ENCODE measurements at regions not wholly inside any gene's neighbourhood (a gene's known extent, or its start where the extent isn't known, plus 50 kb on each side); places are given as distances from the start of the nearest gene placed in this dataset.
A peak's percentile ranks its signal among the peaks of the same experiment; 100 is the strongest.

GRCh38 chr12:13503094-13503835 lies 306.7 kb downstream of the EMP1 start:
- H3K79me2 ChIP-seq (ENCODE audit: control insufficient read depth, insufficient read depth, low read length, poor library complexity) = no peaks in the 10 kb centered on the region
- WGBS (ENCODE audit: extremely low coverage, insufficient coverage, insufficient read length) = no CpG with 5 or more reads among the region's 2 CpGs
- H2BK12ac ChIP-seq (ENCODE audit: low read length) = no peak overlapping the region
- H4K8ac ChIP-seq (ENCODE audit: low read depth, low read length) = no peak overlapping the region
- H3K9me3 ChIP-seq (ENCODE audit: insufficient read depth, low read depth, low read length) = no peaks in the 10 kb centered on the region
- no peak overlapping the region for H3K23ac ChIP-seq (ENCODE audit: low read length)
- H3K14ac ChIP-seq (ENCODE audit: low read length) = no peak overlapping the region
- H3K27ac ChIP-seq (ENCODE audit: low read depth, low read length) = no peak overlapping the region
- H4K12ac ChIP-seq (ENCODE audit: low read depth, low read length) = no peak overlapping the region
- H3K18ac ChIP-seq (ENCODE audit: low read length) = no peak overlapping the region
- H3K36me3 ChIP-seq (ENCODE audit: control insufficient read depth in 1 of 2, insufficient read depth in 2 of 2, low read length in 2 of 2) = no peaks in the 10 kb centered on the region
- H3K9ac ChIP-seq (ENCODE audit: low read length) = no peak overlapping the region
- no peak overlapping the region for H3K4me3 ChIP-seq (ENCODE audit: low read depth, low read length)
- no peak overlapping the region for H4K91ac ChIP-seq (ENCODE audit: low read depth, low read length)
- H3K4ac ChIP-seq (ENCODE audit: low read depth, low read length) = no peak overlapping the region
- H3K27me3 ChIP-seq (ENCODE audit: insufficient read depth, low read length) = no peaks in the 10 kb centered on the region
- peak; percentile 68 to 79 for DNase-seq
- no peak overlapping the region for H2BK120ac ChIP-seq (ENCODE audit: insufficient read depth, low read length, poor library complexity)
- no peak overlapping the region for H2AK5ac ChIP-seq (ENCODE audit: low read length)
- H2BK5ac ChIP-seq (ENCODE audit: low read depth, low read length, poor library complexity) = no peak overlapping the region
- H3K4me2 ChIP-seq (ENCODE audit: low read length) = no peak overlapping the region
- H2AFZ ChIP-seq (ENCODE audit: insufficient read depth, low read length, poor library complexity) = no peak overlapping the region
- H3K79me1 ChIP-seq (ENCODE audit: low read length) = no peaks in the 10 kb centered on the region
- H3K4me1 ChIP-seq (ENCODE audit: control insufficient read depth in 1 of 2, insufficient read depth in 2 of 2, low read length in 2 of 2) = peaks cover 0 to 1% of the 10 kb centered on the region in 2 experiments

DNA sequence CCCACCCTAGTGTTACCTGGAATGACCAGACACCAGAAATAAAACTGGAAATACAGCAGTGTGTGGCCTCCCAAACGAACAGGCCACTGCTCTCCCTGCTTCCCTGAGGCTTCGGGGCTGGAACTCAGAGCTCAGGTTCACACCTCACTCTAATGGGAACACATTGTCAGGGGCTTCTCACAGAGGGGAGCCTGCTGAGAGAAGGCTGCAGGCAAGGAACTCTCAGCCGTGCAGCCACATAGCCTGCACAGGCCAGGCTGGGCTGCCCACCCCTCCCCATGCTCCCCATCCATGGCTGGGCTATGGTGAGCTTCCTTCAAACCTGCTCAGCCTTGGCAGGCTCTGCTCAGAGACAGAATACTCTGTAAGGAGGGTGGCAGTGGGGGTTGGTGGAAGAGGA lies 302.5 kb downstream of the EMP1 start:
- Histone ChIP-seq H3K36me3 (ENCODE audit: control insufficient read depth in 1 of 2, insufficient read depth in 2 of 2, low read length in 2 of 2) (no peaks in the 10 kb centered on the region), H3K79me1 (ENCODE audit: low read length) (no peaks in the 10 kb centered on the region), H2AK5ac (ENCODE audit: low read length) (no peak overlapping the region), H4K91ac (ENCODE audit: low read depth, low read length) (no peak overlapping the region), H3K27ac (ENCODE audit: low read depth, low read length) (no peak overlapping the region), H2AFZ (ENCODE audit: insufficient read depth, low read length, poor library complexity) (no peak overlapping the region), H3K9ac (ENCODE audit: low read length) (no peak overlapping the region), H3K4me1 (ENCODE audit: control insufficient read depth in 1 of 2, insufficient read depth in 2 of 2, low read length in 2 of 2) (no peaks in the 10 kb centered on the region), H2BK5ac (ENCODE audit: low read depth, low read length, poor library complexity) (no peak overlapping the region), H4K8ac (ENCODE audit: low read depth, low read length) (no peak overlapping the region), H3K4me2 (ENCODE audit: low read length) (no peak overlapping the region), H2BK12ac (ENCODE audit: low read length) (no peak overlapping the region), H4K12ac (ENCODE audit: low read depth, low read length) (no peak overlapping the region), H2BK120ac (ENCODE audit: insufficient read depth, low read length, poor library complexity) (no peak overlapping the region), H3K4me3 (ENCODE audit: low read depth, low read length) (no peak overlapping the region), H3K18ac (ENCODE audit: low read length) (no peak overlapping the region), H3K4ac (ENCODE audit: low read depth, low read length) (no peak overlapping the region), H3K9me3 (ENCODE audit: insufficient read depth, low read depth, low read length) (no peaks in the 10 kb centered on the region), H3K14ac (ENCODE audit: low read length) (no peak overlapping the region), H3K27me3 (ENCODE audit: insufficient read depth, low read length) (no peaks in the 10 kb centered on the region), H3K23ac (ENCODE audit: low read length) (no peak overlapping the region), H3K79me2 (ENCODE audit: control insufficient read depth, insufficient read depth, low read length, poor library complexity) (no peaks in the 10 kb centered on the region)
- DNase-seq = no peak
- WGBS (ENCODE audit: extremely low coverage, insufficient coverage, insufficient read length) = no CpG with 5 or more reads among the region's 3 CpGs

DNA sequence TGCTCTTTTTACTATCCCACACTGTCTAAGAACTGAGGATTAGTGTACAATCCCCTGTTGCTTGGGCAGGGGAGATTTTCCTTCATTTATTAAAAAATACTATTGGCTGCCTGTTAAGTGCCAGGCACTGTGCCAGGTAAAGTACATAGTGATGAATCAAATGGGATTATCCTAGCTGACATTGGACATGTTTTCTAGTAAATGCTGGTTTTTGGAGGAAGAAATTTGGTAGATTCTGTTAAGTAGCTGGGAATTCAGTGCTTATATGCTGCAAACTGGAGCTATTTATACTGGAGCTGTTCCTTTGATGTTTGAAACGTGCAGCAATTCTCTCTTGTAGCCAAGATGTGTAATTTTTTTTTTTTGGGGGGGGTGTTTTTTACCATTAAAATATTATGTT lies 299.6 kb downstream of the EMP1 start:
- no CpG with 5 or more reads among the region's 1 CpG for WGBS (ENCODE audit: extremely low coverage, insufficient coverage, insufficient read length)
- H3K18ac ChIP-seq (ENCODE audit: low read length) = no peak overlapping the region
- no peak overlapping the region for H3K23ac ChIP-seq (ENCODE audit: low read length)

GRCh38 chr12:13489246-13489645 lies 292.7 kb downstream of the EMP1 start:
- Histone ChIP-seq H2AK5ac (ENCODE audit: low read length) (no peak overlapping the region), H3K36me3 (ENCODE audit: control insufficient read depth in 1 of 2, insufficient read depth in 2 of 2, low read length in 2 of 2) (no peaks in the 10 kb centered on the region), H4K91ac (ENCODE audit: low read depth, low read length) (no peak overlapping the region), H3K27me3 (ENCODE audit: insufficient read depth, low read length) (no peaks in the 10 kb centered on the region), H2AFZ (ENCODE audit: insufficient read depth, low read length, poor library complexity) (no peak overlapping the region), H3K79me2 (ENCODE audit: control insufficient read depth, insufficient read depth, low read length, poor library complexity) (no peaks in the 10 kb centered on the region), H3K9ac (ENCODE audit: low read length) (no peak overlapping the region), H3K4me3 (ENCODE audit: low read depth, low read length) (no peak overlapping the region), H2BK120ac (ENCODE audit: insufficient read depth, low read length, poor library complexity) (no peak overlapping the region), H3K14ac (ENCODE audit: low read length) (no peak overlapping the region), H3K79me1 (ENCODE audit: low read length) (no peaks in the 10 kb centered on the region), H3K23ac (ENCODE audit: low read length) (no peak overlapping the region), H3K9me3 (ENCODE audit: insufficient read depth, low read depth, low read length) (no peaks in the 10 kb centered on the region), H2BK12ac (ENCODE audit: low read length) (no peak overlapping the region), H3K27ac (ENCODE audit: low read depth, low read length) (no peak overlapping the region), H3K18ac (ENCODE audit: low read length) (no peak overlapping the region), H4K12ac (ENCODE audit: low read depth, low read length) (no peak overlapping the region), H3K4me1 (ENCODE audit: control insufficient read depth in 1 of 2, insufficient read depth in 2 of 2, low read length in 2 of 2) (no peaks in the 10 kb centered on the region), H3K4me2 (ENCODE audit: low read length) (no peak overlapping the region), H2BK5ac (ENCODE audit: low read depth, low read length, poor library complexity) (no peak overlapping the region), H4K8ac (ENCODE audit: low read depth, low read length) (no peak overlapping the region), H3K4ac (ENCODE audit: low read depth, low read length) (no peak overlapping the region)
- no peak for DNase-seq
- no CpG with 5 or more reads among the region's 4 CpGs for WGBS (ENCODE audit: extremely low coverage, insufficient coverage, insufficient read length)

More for the DNA sequence above, 299.6 kb downstream of the EMP1 start:
- Histone ChIP-seq H4K12ac (ENCODE audit: low read depth, low read length) (no peak overlapping the region), H4K91ac (ENCODE audit: low read depth, low read length) (no peak overlapping the region), H3K9me3 (ENCODE audit: insufficient read depth, low read depth, low read length) (no peaks in the 10 kb centered on the region), H2AK5ac (ENCODE audit: low read length) (no peak overlapping the region), H3K27me3 (ENCODE audit: insufficient read depth, low read length) (no peaks in the 10 kb centered on the region), H3K4me1 (ENCODE audit: control insufficient read depth in 1 of 2, insufficient read depth in 2 of 2, low read length in 2 of 2) (no peaks in the 10 kb centered on the region), H3K4me3 (ENCODE audit: low read depth, low read length) (no peak overlapping the region), H2BK12ac (ENCODE audit: low read length) (no peak overlapping the region), H2BK5ac (ENCODE audit: low read depth, low read length, poor library complexity) (no peak overlapping the region), H3K79me2 (ENCODE audit: control insufficient read depth, insufficient read depth, low read length, poor library complexity) (no peaks in the 10 kb centered on the region), H2BK120ac (ENCODE audit: insufficient read depth, low read length, poor library complexity) (no peak overlapping the region), H3K27ac (ENCODE audit: low read depth, low read length) (no peak overlapping the region), H4K8ac (ENCODE audit: low read depth, low read length) (no peak overlapping the region), H3K4ac (ENCODE audit: low read depth, low read length) (no peak overlapping the region), H3K14ac (ENCODE audit: low read length) (no peak overlapping the region), H3K36me3 (ENCODE audit: control insufficient read depth in 1 of 2, insufficient read depth in 2 of 2, low read length in 2 of 2) (no peaks in the 10 kb centered on the region), H3K79me1 (ENCODE audit: low read length) (no peaks in the 10 kb centered on the region), H3K4me2 (ENCODE audit: low read length) (no peak overlapping the region), H3K9ac (ENCODE audit: low read length) (no peak overlapping the region), H2AFZ (ENCODE audit: insufficient read depth, low read length, poor library complexity) (no peak overlapping the region)
- DNase-seq = no peak
